Neural cell (in vitro differentiated cells): ENCODE measurements at regions not wholly inside any gene's neighbourhood (a gene's known extent, or its start where the extent isn't known, plus 50 kb on each side); places are given as distances from the start of the nearest gene placed in this dataset.

ENCODE experiments used
- H2AFZ ChIP-seq: fragments of 200-600, 300-800 bp; sonication (generic), shearing (Covaris generic); 2 replicates; pipeline ENCODE4 v1.6.0; 2014; ENCODE audit warnings: low read depth, mild to moderate bottlenecking, antibody characterized with exemption, low read length, moderate library complexity
- H3F3A ChIP-seq: fragments of 200-600 bp; shearing (Covaris generic); 2 replicates; pipeline ENCODE4 v1.6.1; 2016; ENCODE audit warnings: mild to moderate bottlenecking, moderate library complexity, mixed read lengths, antibody characterized with exemption, low read length; ENCODE audit not compliant: insufficient read depth, poor library complexity, severe bottlenecking
- H3K27ac ChIP-seq: fragments of 200-600, 300-800 bp; sonication (generic), shearing (Covaris generic); 2 replicates; pipeline ENCODE4 v1.5.1; 2014; ENCODE audit warnings: mild to moderate bottlenecking, low read length, moderate library complexity
- H3K27me3 ChIP-seq: fragments of 300-800, 200-600 bp; sonication (generic), shearing (Covaris generic); 2 replicates; pipeline ENCODE4 v1.6.0; 2014; ENCODE audit warnings: mild to moderate bottlenecking, low read depth, low read length, moderate library complexity; ENCODE audit not compliant: insufficient read depth
- H3K36me3 ChIP-seq: fragments of 300-800, 200-600 bp; sonication (generic), shearing (Covaris generic); 2 replicates; pipeline ENCODE4 v1.5.1; 2014; ENCODE audit warnings: mild to moderate bottlenecking, antibody characterized with exemption, low read length, moderate library complexity; ENCODE audit not compliant: insufficient read depth
- H3K4me2 ChIP-seq: fragments of 300-800, 200-600 bp; sonication (generic), shearing (Covaris generic); 2 replicates; pipeline ENCODE4 v1.6.0; 2014; ENCODE audit warnings: mild to moderate bottlenecking, low read length
- H3K4me3 ChIP-seq: fragments of 300-800, 200-600 bp; sonication (generic), shearing (Covaris generic); 2 replicates; pipeline ENCODE4 v1.5.1; 2014; ENCODE audit warnings: mild to moderate bottlenecking, low read length, moderate library complexity
- H3K79me2 ChIP-seq: fragments of 200-600 bp; shearing (Covaris generic); replicated peaks from 2 replicates; pipeline ENCODE4 v1.6.0; 2014; ENCODE audit warnings: mild to moderate bottlenecking, low read length, moderate library complexity; ENCODE audit not compliant: insufficient read depth
- H3K9ac ChIP-seq: fragments of 300-800, 200-600 bp; sonication (generic), shearing (Covaris generic); 2 replicates; pipeline ENCODE4 v1.6.1; 2016; ENCODE audit warnings: mild to moderate bottlenecking, low read length, mixed read lengths
- H3K9me2 ChIP-seq: fragments of 200-600 bp; shearing (Covaris generic); 2 replicates; pipeline ENCODE4 v1.6.1; 2016; ENCODE audit warnings: mild to moderate bottlenecking, low read length, mixed read lengths; ENCODE audit not compliant: insufficient read depth
- H3K9me3 ChIP-seq: fragments of 200-600, 300-800 bp; sonication (generic), shearing (Covaris generic); 2 replicates; pipeline ENCODE4 v1.6.1; 2016; ENCODE audit warnings: mild to moderate bottlenecking, mixed run types, low read length, moderate library complexity, mixed read lengths
- H4K20me1 ChIP-seq: fragments of 200-600 bp; shearing (Covaris generic); 2 replicates; pipeline ENCODE4 v1.6.1; 2016; ENCODE audit warnings: mild to moderate bottlenecking, mixed run types; ENCODE audit not compliant: insufficient read depth
- EP300 ChIP-seq: fragments of 450-650 bp; conservative IDR thresholded peaks from 2 replicates; pipeline ENCODE4 v1.6.1; 2014; ENCODE audit warnings: antibody characterized with exemption, mild to moderate bottlenecking, moderate library complexity; ENCODE audit not compliant: poor library complexity, severe bottlenecking
- EZH2 ChIP-seq: fragments of 200-600, 300-800 bp; shearing (Covaris generic), sonication (generic); IDR thresholded peaks from 2 replicates; pipeline ENCODE4 v1.6.1; 2014; ENCODE audit warnings: antibody characterized with exemption, low read length, borderline replicate concordance, mild to moderate bottlenecking; ENCODE audit not compliant: insufficient read depth, poor library complexity, severe bottlenecking
- MXI1 ChIP-seq: fragments of 450-650 bp; conservative IDR thresholded peaks from 2 replicates; pipeline ENCODE4 v1.6.1; 2014; ENCODE audit warnings: antibody characterized with exemption, mild to moderate bottlenecking; ENCODE audit not compliant: poor library complexity, severe bottlenecking
- POLR2AphosphoS5 ChIP-seq: IDR thresholded peaks from 2 replicates; pipeline ENCODE4 v1.6.1; 2012
- RAD21 ChIP-seq: fragments of 450-650 bp; conservative IDR thresholded peaks from 2 replicates; pipeline ENCODE4 v1.6.1; 2014; ENCODE audit warnings: antibody characterized with exemption, mild to moderate bottlenecking, moderate library complexity
- SMC3 ChIP-seq: fragments of 450-650 bp; conservative IDR thresholded peaks from 2 replicates; pipeline ENCODE4 v1.6.1; 2014; ENCODE audit warnings: antibody characterized with exemption, mild to moderate bottlenecking, moderate library complexity; ENCODE audit not compliant: poor library complexity
- TAF1 ChIP-seq: IDR thresholded peaks from 2 replicates; pipeline ENCODE4 v1.6.1; 2012; ENCODE audit warnings: low read depth
- TF ChIP-seq, protein P1 (sequence below): fragments of 450-650 bp; IDR thresholded peaks from 2 replicates; pipeline ENCODE4 v1.5.1; 2014; ENCODE audit warnings: antibody characterized with exemption, mild to moderate bottlenecking, moderate library complexity; ENCODE audit not compliant: poor library complexity, severe bottlenecking
- TF ChIP-seq, protein P2 (sequence below): IDR thresholded peaks from 2 replicates; pipeline ENCODE4 v1.6.1; 2012; ENCODE audit warnings: borderline replicate concordance

DNA sequence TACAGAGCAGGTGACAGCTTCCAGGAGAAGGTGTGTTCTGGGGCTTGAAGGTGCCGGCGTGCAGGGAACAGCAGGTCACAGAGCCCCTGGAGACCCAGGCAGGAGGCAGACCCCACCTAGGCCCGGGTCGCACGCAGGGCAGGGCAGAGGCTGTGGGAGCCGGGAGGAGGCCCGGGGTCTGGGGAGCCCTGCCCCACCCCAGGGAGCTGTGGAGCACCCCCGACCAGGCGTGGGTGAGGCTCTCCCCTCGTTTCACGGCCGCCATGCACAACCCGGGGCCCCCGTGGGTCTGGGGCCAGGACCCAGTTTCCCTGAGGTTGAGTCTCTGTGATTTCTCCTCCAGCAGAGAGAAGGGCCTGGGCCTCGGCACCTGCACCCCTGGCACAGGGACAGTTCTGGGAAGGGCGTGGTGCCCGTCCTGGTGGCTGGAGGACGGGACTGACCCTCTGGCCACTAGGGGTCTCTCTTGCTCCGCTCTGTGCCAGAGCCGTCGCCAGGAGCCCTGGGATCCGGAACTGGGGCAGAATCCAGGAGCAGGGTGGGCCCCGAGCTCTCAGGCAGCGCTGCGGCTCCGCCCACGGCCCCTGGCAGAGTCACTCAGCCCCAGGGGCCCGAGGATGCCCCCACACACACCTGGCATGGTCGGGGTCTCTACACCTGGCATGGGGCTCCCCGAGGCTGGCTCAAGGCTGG lies 75.2 kb upstream of the FBRSL1 start:
- Histone ChIP-seq H3K9ac (no peak overlapping the region), H3K4me3 (no peak overlapping the region), H3K9me3 (no peaks in the 10 kb centered on the region), H3K27ac (no peak overlapping the region), H3K27me3 (no peaks in the 10 kb centered on the region), H3K79me2 (no peaks in the 10 kb centered on the region), H3F3A (no peaks in the 10 kb centered on the region), H4K20me1 (no peaks in the 10 kb centered on the region), H3K4me2 (no peak overlapping the region), H2AFZ (no peak overlapping the region), H3K9me2 (no peaks in the 10 kb centered on the region), H3K36me3 (no peaks in the 10 kb centered on the region)
- no peak for TF ChIP-seq MXI1
- TF ChIP-seq RAD21, result peak; percentile 93
- TF ChIP-seq SMC3, result peak; percentile 86
- TF ChIP-seq, protein P1, sequence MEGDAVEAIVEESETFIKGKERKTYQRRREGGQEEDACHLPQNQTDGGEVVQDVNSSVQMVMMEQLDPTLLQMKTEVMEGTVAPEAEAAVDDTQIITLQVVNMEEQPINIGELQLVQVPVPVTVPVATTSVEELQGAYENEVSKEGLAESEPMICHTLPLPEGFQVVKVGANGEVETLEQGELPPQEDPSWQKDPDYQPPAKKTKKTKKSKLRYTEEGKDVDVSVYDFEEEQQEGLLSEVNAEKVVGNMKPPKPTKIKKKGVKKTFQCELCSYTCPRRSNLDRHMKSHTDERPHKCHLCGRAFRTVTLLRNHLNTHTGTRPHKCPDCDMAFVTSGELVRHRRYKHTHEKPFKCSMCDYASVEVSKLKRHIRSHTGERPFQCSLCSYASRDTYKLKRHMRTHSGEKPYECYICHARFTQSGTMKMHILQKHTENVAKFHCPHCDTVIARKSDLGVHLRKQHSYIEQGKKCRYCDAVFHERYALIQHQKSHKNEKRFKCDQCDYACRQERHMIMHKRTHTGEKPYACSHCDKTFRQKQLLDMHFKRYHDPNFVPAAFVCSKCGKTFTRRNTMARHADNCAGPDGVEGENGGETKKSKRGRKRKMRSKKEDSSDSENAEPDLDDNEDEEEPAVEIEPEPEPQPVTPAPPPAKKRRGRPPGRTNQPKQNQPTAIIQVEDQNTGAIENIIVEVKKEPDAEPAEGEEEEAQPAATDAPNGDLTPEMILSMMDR, result peak; percentile 92
- no peak for TF ChIP-seq POLR2AphosphoS5

DNA sequence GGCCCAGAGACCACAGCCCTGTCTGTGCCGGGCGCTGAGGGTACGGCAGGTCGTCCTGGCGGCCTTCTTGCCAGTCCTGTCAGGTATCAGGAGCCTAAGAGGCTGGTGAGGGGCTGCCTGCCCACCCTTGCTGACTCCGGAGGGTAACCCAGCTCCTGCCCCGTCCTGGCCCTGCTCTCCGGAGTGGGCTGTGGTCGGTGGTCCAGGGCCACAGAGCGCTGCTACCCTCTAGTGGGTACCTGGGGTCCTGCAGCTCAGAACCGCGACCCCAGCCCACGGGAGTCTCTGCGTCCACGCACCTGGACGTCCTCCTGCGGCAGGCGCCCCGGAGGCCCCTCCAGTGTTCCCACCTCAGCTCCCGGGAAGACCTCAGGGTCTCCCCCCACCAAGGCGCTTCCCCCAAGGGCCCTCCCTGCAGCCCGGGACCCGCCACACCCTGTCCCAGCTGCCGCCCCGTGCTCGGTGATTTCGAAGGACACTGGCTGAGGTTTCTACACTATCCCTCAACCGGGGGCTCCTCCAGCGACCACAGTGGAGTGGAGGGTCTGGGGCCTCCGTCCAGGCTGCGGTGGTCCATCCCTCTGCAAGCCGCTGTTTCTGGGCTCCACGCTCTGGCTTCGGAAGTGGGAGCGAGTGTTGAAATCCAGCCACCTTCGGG lies 75.9 kb upstream of the FBRSL1 start:
- Histone ChIP-seq H3K9me2 (no peaks in the 10 kb centered on the region), H4K20me1 (no peaks in the 10 kb centered on the region), H2AFZ (no peak overlapping the region), H3F3A (no peaks in the 10 kb centered on the region), H3K9ac (no peak overlapping the region), H3K4me3 (no peak overlapping the region), H3K27me3 (no peaks in the 10 kb centered on the region), H3K36me3 (no peaks in the 10 kb centered on the region), H3K4me2 (no peak overlapping the region), H3K79me2 (no peaks in the 10 kb centered on the region), H3K27ac (no peak overlapping the region), H3K9me3 (no peaks in the 10 kb centered on the region)
- TF ChIP-seq EZH2 (no peak), POLR2AphosphoS5 (no peak), SMC3 (peak; percentile 97), RAD21 (peak; percentile 98), EP300 (no peak), MXI1 (peak; percentile 19), TAF1 (no peak)
- TF ChIP-seq, protein P2, sequence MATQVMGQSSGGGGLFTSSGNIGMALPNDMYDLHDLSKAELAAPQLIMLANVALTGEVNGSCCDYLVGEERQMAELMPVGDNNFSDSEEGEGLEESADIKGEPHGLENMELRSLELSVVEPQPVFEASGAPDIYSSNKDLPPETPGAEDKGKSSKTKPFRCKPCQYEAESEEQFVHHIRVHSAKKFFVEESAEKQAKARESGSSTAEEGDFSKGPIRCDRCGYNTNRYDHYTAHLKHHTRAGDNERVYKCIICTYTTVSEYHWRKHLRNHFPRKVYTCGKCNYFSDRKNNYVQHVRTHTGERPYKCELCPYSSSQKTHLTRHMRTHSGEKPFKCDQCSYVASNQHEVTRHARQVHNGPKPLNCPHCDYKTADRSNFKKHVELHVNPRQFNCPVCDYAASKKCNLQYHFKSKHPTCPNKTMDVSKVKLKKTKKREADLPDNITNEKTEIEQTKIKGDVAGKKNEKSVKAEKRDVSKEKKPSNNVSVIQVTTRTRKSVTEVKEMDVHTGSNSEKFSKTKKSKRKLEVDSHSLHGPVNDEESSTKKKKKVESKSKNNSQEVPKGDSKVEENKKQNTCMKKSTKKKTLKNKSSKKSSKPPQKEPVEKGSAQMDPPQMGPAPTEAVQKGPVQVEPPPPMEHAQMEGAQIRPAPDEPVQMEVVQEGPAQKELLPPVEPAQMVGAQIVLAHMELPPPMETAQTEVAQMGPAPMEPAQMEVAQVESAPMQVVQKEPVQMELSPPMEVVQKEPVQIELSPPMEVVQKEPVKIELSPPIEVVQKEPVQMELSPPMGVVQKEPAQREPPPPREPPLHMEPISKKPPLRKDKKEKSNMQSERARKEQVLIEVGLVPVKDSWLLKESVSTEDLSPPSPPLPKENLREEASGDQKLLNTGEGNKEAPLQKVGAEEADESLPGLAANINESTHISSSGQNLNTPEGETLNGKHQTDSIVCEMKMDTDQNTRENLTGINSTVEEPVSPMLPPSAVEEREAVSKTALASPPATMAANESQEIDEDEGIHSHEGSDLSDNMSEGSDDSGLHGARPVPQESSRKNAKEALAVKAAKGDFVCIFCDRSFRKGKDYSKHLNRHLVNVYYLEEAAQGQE, result no peak
- TF ChIP-seq, protein P1, result peak; percentile 97
